Esophagus squamous epithelium (tissue), 4 donors: ENCODE measurements at regions not wholly inside any gene's neighbourhood (a gene's known extent, or its start where the extent isn't known, plus 50 kb on each side); places are given as distances from the start of the nearest gene placed in this dataset.

ENCODE experiments used
- CTCF ChIP-seq, 6 experiments: fragments of 450-650 bp in 4 of 6; fragments of 200-600 bp in 2 of 6; sonication (generic) in 2 of 6; IDR thresholded peaks; one replicate each; pipeline ENCODE4 v1.5.1; 2016 to 2019; ENCODE audit warnings: antibody characterized with exemption in 6 of 6, mild to moderate bottlenecking in 4 of 6, moderate library complexity in 4 of 6
- POLR2A ChIP-seq, 4 donors: fragments of 450-650 bp; IDR thresholded peaks; one replicate each; pipeline ENCODE4 v1.6.1; 2017; ENCODE audit warnings: antibody characterized with exemption in 4 of 4, mild to moderate bottlenecking in 4 of 4, moderate library complexity in 3 of 4

DNA sequence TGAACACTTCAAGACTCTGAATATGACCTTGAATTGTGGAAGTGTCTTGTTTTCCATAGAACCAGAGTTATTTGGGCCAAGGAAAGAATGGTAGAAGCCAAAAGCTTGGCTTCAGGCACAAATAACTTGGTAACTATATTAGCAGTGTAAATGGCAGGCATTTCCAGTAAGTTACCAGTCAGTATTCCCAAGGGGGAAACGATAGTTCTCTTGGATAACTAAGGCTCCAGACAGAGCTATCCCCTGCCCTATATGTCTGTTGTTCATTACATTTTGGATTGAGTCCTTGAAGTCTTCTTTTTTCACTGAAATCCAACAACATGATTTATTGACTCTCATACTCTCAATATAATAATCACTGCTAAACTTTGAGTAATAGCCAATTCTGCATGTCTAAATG, 364.1 kb downstream of the MAGEB5 start:
- no peak for TF ChIP-seq CTCF (IDR thresholded peaks at IDR 0.05)
- TF ChIP-seq POLR2A (IDR thresholded peaks at IDR 0.05), result no peak
